Hepatocyte (in vitro differentiated cells): ENCODE measurements at regions not wholly inside any gene's neighbourhood (a gene's known extent, or its start where the extent isn't known, plus 50 kb on each side); places are given as distances from the start of the nearest gene placed in this dataset.

ENCODE experiments used
- EZH2 ChIP-seq: fragments of 200-600 bp; sonication (generic); IDR thresholded peaks from 2 replicates; pipeline ENCODE4 v1.6.1; 2016; ENCODE audit warnings: antibody characterized with exemption, mild to moderate bottlenecking, borderline replicate concordance
- EZH2phosphoT487 ChIP-seq: fragments of 200-600 bp; sonication (generic); IDR thresholded peaks from one replicate; pipeline ENCODE4 v1.6.1; 2018; ENCODE audit warnings: antibody characterized with exemption, mild to moderate bottlenecking, low read depth, moderate library complexity; ENCODE audit not compliant: unreplicated experiment, severe bottlenecking
- TF ChIP-seq, protein P1 (sequence below): fragments of 200-600 bp; sonication (generic); IDR thresholded peaks from 2 replicates; pipeline ENCODE4 v1.5.1; 2016; ENCODE audit warnings: antibody characterized with exemption, mild to moderate bottlenecking; ENCODE audit not compliant: poor library complexity

DNA sequence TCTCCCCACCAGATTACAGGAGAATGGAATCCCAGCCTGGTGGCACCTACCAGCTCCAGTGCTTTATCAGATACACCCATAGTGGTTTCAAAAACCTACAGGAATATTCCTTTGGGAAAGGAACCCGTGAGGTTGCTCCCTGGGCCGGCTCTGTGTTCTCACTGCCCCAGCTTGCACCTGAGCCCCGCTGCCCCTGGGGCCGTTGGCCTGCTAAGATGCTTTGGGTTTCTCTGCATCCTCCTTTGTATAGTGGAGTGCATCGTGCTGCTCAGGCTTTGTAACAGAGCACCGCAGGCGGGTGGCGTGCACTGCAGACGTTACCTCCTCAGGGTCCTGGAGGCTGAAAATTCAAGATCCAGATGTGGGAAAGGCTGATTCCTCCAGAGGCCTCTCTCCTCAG lies 414.1 kb downstream of the BRD1 start:
- TF ChIP-seq, protein P1, sequence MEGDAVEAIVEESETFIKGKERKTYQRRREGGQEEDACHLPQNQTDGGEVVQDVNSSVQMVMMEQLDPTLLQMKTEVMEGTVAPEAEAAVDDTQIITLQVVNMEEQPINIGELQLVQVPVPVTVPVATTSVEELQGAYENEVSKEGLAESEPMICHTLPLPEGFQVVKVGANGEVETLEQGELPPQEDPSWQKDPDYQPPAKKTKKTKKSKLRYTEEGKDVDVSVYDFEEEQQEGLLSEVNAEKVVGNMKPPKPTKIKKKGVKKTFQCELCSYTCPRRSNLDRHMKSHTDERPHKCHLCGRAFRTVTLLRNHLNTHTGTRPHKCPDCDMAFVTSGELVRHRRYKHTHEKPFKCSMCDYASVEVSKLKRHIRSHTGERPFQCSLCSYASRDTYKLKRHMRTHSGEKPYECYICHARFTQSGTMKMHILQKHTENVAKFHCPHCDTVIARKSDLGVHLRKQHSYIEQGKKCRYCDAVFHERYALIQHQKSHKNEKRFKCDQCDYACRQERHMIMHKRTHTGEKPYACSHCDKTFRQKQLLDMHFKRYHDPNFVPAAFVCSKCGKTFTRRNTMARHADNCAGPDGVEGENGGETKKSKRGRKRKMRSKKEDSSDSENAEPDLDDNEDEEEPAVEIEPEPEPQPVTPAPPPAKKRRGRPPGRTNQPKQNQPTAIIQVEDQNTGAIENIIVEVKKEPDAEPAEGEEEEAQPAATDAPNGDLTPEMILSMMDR = no peak
- TF ChIP-seq EZH2 = no peak
- TF ChIP-seq EZH2phosphoT487 = no peak
